A549 (cell line): ENCODE measurements at regions not wholly inside any gene's neighbourhood (a gene's known extent, or its start where the extent isn't known, plus 50 kb on each side); places are given as distances from the start of the nearest gene placed in this dataset.

Experiments
- NR3C1 ChIP-seq: fragments of >200 bp; sonication (Bioruptor Twin); formaldehyde crosslinking; IDR thresholded peaks from 3 replicates; pipeline ENCODE4 v1.6.1; 2017
- RCOR1 ChIP-seq: fragments of 150-350 bp; IDR thresholded peaks from 2 replicates; pipeline ENCODE4 v1.6.1; 2014; ENCODE audit warnings: antibody characterized with exemption, low read length, low read depth

GRCh38 chr3:8825153-8825825 is 55.9 kb upstream of the OXTR start:
- TF ChIP-seq RCOR1: no peak
- TF ChIP-seq NR3C1: no peak
